ENCODE measurements at regions not wholly inside any gene's neighbourhood (a gene's known extent, or its start where the extent isn't known, plus 50 kb on each side); places are given as distances from the start of the nearest gene placed in this dataset.

GRCh38 chr20:63087872-63088680 is 81.3 kb upstream of the BHLHE23 start:
- Histone ChIP-seq H3K4me1 (ENCODE audit: insufficient read depth, low read length, poor library complexity, severe bottlenecking) (no peaks in the 10 kb centered on the region), H3K27ac (ENCODE audit: low read depth, low read length, poor library complexity, severe bottlenecking) (no peak overlapping the region), H3K36me3 (ENCODE audit: insufficient read depth, low read length, poor library complexity, severe bottlenecking) (no peaks in the 10 kb centered on the region), H3K4me3 (ENCODE audit: low read depth, low read length, poor library complexity, severe bottlenecking) (no peak overlapping the region), H3K27me3 (replicated peaks; ENCODE audit: insufficient read depth, low read depth, low read length, poor library complexity) (peaks cover 98% of the 10 kb centered on the region), H3K9me3 (ENCODE audit: low read depth, low read length, poor library complexity, severe bottlenecking) (no peaks in the 10 kb centered on the region)
- POLR2A ChIA-PET (ENCODE audit: low non-redundant PET), result no interaction called here
- CTCF ChIA-PET, result no interaction called here
- intact Hi-C loops (cut with micrococcal nuclease; ENCODE audit: unreplicated experiment), result no loop called here
- TF ChIP-seq, protein P1, sequence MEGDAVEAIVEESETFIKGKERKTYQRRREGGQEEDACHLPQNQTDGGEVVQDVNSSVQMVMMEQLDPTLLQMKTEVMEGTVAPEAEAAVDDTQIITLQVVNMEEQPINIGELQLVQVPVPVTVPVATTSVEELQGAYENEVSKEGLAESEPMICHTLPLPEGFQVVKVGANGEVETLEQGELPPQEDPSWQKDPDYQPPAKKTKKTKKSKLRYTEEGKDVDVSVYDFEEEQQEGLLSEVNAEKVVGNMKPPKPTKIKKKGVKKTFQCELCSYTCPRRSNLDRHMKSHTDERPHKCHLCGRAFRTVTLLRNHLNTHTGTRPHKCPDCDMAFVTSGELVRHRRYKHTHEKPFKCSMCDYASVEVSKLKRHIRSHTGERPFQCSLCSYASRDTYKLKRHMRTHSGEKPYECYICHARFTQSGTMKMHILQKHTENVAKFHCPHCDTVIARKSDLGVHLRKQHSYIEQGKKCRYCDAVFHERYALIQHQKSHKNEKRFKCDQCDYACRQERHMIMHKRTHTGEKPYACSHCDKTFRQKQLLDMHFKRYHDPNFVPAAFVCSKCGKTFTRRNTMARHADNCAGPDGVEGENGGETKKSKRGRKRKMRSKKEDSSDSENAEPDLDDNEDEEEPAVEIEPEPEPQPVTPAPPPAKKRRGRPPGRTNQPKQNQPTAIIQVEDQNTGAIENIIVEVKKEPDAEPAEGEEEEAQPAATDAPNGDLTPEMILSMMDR (conservative IDR thresholded peaks at IDR 0.05; ENCODE audit: low read depth, low read length), result no peak
- TF ChIP-seq EZH2 (IDR thresholded peaks at IDR 0.05; ENCODE audit: borderline replicate concordance, low read depth, low read length, poor library complexity, severe bottlenecking), result no peak
- DNase-seq (ENCODE audit: low spot score), result no peak
- BruUV-seq (replicated peaks), result no TSS peak

DNA sequence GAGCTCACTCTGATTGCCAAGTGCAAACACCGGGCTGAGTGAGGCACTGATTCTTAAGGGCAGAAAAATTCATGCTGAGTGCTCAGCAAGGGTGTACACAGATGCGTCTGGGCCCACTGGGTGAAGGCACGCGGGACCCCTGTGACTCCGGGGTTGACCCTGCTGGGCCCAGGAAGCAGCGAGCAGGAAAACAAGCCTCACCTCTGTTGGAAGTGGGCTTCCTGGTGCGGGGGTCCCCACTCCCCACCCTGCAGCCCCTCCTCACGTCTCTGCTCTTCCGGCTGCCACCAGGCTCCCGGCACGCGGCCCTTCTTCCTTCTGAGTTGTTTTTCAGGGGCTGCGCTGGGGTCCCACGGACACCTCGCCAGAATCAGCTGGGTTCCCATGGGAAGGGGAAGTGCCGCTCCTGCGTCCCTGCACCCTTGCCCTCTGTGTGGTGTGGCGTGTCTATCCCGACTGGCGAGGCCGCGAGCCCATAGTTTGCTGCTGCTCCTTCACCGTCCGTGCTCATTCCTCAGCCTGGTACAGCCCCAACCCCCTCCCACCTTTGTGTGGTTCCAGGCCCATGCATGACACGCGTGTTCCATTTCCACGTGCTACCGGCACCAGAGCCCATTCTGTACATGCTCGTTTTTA is 80.6 kb upstream of the BHLHE23 start:
- Histone ChIP-seq H3K4me1 (ENCODE audit: insufficient read depth, low read length, poor library complexity, severe bottlenecking) (no peaks in the 10 kb centered on the region), H3K36me3 (ENCODE audit: insufficient read depth, low read length, poor library complexity, severe bottlenecking) (no peaks in the 10 kb centered on the region), H3K4me3 (ENCODE audit: low read depth, low read length, poor library complexity, severe bottlenecking) (no peak overlapping the region), H3K27ac (ENCODE audit: low read depth, low read length, poor library complexity, severe bottlenecking) (no peak overlapping the region), H3K27me3 (replicated peaks; ENCODE audit: insufficient read depth, low read depth, low read length, poor library complexity) (peaks cover 98% of the 10 kb centered on the region), H3K9me3 (ENCODE audit: low read depth, low read length, poor library complexity, severe bottlenecking) (no peaks in the 10 kb centered on the region)
- no TSS peak for BruUV-seq (replicated peaks)
- intact Hi-C loops (cut with micrococcal nuclease; ENCODE audit: unreplicated experiment), result no loop called here
- TF ChIP-seq, protein P1 (conservative IDR thresholded peaks at IDR 0.05; ENCODE audit: low read depth, low read length), result no peak
- TF ChIP-seq EZH2 (IDR thresholded peaks at IDR 0.05; ENCODE audit: borderline replicate concordance, low read depth, low read length, poor library complexity, severe bottlenecking), result no peak
- CTCF ChIA-PET, result no interaction called here
- POLR2A ChIA-PET (ENCODE audit: low non-redundant PET), result no interaction called here
- no peak for DNase-seq (ENCODE audit: low spot score)

GRCh38 chr20:63086421-63087235 is 79.9 kb upstream of the BHLHE23 start:
- H3K36me3 ChIP-seq (ENCODE audit: insufficient read depth, low read length, poor library complexity, severe bottlenecking), result no peaks in the 10 kb centered on the region
- ChIA-PET CTCF (no interaction called here), POLR2A (ENCODE audit: low non-redundant PET) (no interaction called here)
- no peak for DNase-seq (ENCODE audit: low spot score)
- intact Hi-C loops (cut with micrococcal nuclease; ENCODE audit: unreplicated experiment), result no loop called here
- H3K4me1 ChIP-seq (ENCODE audit: insufficient read depth, low read length, poor library complexity, severe bottlenecking), result no peaks in the 10 kb centered on the region
- H3K9me3 ChIP-seq (ENCODE audit: low read depth, low read length, poor library complexity, severe bottlenecking), result no peaks in the 10 kb centered on the region
- no peak overlapping the region for H3K4me3 ChIP-seq (ENCODE audit: low read depth, low read length, poor library complexity, severe bottlenecking)
- no TSS peak for BruUV-seq (replicated peaks)
- peaks cover 96% of the 10 kb centered on the region for H3K27me3 ChIP-seq (replicated peaks; ENCODE audit: insufficient read depth, low read depth, low read length, poor library complexity)
- no peak overlapping the region for H3K27ac ChIP-seq (ENCODE audit: low read depth, low read length, poor library complexity, severe bottlenecking)
- no peak for TF ChIP-seq EZH2 (IDR thresholded peaks at IDR 0.05; ENCODE audit: borderline replicate concordance, low read depth, low read length, poor library complexity, severe bottlenecking)
- TF ChIP-seq, protein P1 (conservative IDR thresholded peaks at IDR 0.05; ENCODE audit: low read depth, low read length), result no peak

Measured in A673 (cell line).